ENCODE measurements at regions not wholly inside any gene's neighbourhood (a gene's known extent, or its start where the extent isn't known, plus 50 kb on each side); places are given as distances from the start of the nearest gene placed in this dataset.

- intact Hi-C loops (cut with micrococcal nuclease), result no loop called here
- CTCF ChIA-PET, result interaction anchor here (0.6 kb wide), 1 partner anchor 231 kb away, joined by 3 read pairs; no protein-coding TSS in a partner anchor
- H3K9me3 Mint-ChIP-seq (ENCODE audit: unreplicated experiment), result peaks cover 8% of the 10 kb centered on the region
- no peak overlapping the region for H3K27ac Mint-ChIP-seq (ENCODE audit: low read depth, unreplicated experiment)
- no peaks in the 10 kb centered on the region for H3K4me1 Mint-ChIP-seq (ENCODE audit: insufficient read depth, unreplicated experiment)
- POLR2A ChIA-PET, result no interaction called here
- TF ChIP-seq, protein P1, sequence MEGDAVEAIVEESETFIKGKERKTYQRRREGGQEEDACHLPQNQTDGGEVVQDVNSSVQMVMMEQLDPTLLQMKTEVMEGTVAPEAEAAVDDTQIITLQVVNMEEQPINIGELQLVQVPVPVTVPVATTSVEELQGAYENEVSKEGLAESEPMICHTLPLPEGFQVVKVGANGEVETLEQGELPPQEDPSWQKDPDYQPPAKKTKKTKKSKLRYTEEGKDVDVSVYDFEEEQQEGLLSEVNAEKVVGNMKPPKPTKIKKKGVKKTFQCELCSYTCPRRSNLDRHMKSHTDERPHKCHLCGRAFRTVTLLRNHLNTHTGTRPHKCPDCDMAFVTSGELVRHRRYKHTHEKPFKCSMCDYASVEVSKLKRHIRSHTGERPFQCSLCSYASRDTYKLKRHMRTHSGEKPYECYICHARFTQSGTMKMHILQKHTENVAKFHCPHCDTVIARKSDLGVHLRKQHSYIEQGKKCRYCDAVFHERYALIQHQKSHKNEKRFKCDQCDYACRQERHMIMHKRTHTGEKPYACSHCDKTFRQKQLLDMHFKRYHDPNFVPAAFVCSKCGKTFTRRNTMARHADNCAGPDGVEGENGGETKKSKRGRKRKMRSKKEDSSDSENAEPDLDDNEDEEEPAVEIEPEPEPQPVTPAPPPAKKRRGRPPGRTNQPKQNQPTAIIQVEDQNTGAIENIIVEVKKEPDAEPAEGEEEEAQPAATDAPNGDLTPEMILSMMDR (IDR thresholded peaks at IDR 0.05; ENCODE audit: unreplicated experiment), result no peak
- no peaks in the 10 kb centered on the region for H3K36me3 Mint-ChIP-seq (ENCODE audit: insufficient read depth, unreplicated experiment)
- no peak overlapping the region for H3K4me3 Mint-ChIP-seq (ENCODE audit: unreplicated experiment)
- H3K27me3 Mint-ChIP-seq (ENCODE audit: insufficient read depth, unreplicated experiment), result no peaks in the 10 kb centered on the region
- BruUV-seq (replicated peaks), result no TSS peak
- DNase-seq (ENCODE audit: unreplicated experiment), result no peak
Observed at GRCh38 chr10:130900441-130901160, 410.9 kb downstream of the TCERG1L start.

GRCh38 chr10:130901311-130902165 is 410.0 kb downstream of the TCERG1L start:
- DNase-seq (ENCODE audit: unreplicated experiment), result no peak
- Mint-ChIP-seq H3K27ac (ENCODE audit: low read depth, unreplicated experiment) (no peak overlapping the region), H3K4me1 (ENCODE audit: insufficient read depth, unreplicated experiment) (no peaks in the 10 kb centered on the region), H3K9me3 (ENCODE audit: unreplicated experiment) (peaks cover 4% of the 10 kb centered on the region), H3K27me3 (ENCODE audit: insufficient read depth, unreplicated experiment) (no peaks in the 10 kb centered on the region), H3K4me3 (ENCODE audit: unreplicated experiment) (no peak overlapping the region), H3K36me3 (ENCODE audit: insufficient read depth, unreplicated experiment) (no peaks in the 10 kb centered on the region)
- CTCF ChIA-PET, result no interaction called here
- TF ChIP-seq, protein P1 (IDR thresholded peaks at IDR 0.05; ENCODE audit: unreplicated experiment), result no peak
- BruUV-seq (replicated peaks), result no TSS peak
- POLR2A ChIA-PET, result no interaction called here
- intact Hi-C loops (cut with micrococcal nuclease), result no loop called here

DNA sequence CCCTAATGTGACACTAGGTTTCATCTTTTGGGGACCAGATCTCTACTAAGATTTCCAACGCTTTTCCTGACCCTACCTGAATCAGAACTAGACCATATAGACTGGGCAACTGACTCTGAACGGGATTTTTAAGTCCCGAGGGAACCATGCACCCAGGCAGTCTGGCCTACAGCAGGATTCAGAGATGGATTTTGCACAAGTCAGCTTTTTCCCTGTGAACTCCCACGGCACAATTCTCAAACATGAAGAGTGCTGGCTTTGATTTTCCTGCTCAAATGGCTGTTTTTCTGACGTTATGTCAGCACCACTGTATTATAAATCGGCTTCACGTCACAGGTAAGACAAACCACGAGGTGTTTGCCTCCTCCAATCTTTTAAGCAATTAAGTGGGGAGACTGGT is 409.1 kb downstream of the TCERG1L start:
- Mint-ChIP-seq H3K27me3 (ENCODE audit: insufficient read depth, unreplicated experiment) (no peaks in the 10 kb centered on the region), H3K4me1 (ENCODE audit: insufficient read depth, unreplicated experiment) (no peaks in the 10 kb centered on the region), H3K27ac (ENCODE audit: low read depth, unreplicated experiment) (no peak overlapping the region), H3K36me3 (ENCODE audit: insufficient read depth, unreplicated experiment) (no peaks in the 10 kb centered on the region), H3K9me3 (ENCODE audit: unreplicated experiment) (peaks cover 4% of the 10 kb centered on the region), H3K4me3 (ENCODE audit: unreplicated experiment) (no peak overlapping the region)
- intact Hi-C loops (cut with micrococcal nuclease), result no loop called here
- CTCF ChIA-PET, result no interaction called here
- DNase-seq (ENCODE audit: unreplicated experiment), result no peak
- no TSS peak for BruUV-seq (replicated peaks)
- TF ChIP-seq, protein P1 (IDR thresholded peaks at IDR 0.05; ENCODE audit: unreplicated experiment), result no peak
- POLR2A ChIA-PET, result no interaction called here

GRCh38 chr10:130902929-130903328 is 408.6 kb downstream of the TCERG1L start:
- Mint-ChIP-seq H3K4me3 (ENCODE audit: unreplicated experiment) (no peak overlapping the region), H3K9me3 (ENCODE audit: unreplicated experiment) (peaks cover 4% of the 10 kb centered on the region), H3K4me1 (ENCODE audit: insufficient read depth, unreplicated experiment) (no peaks in the 10 kb centered on the region), H3K27ac (ENCODE audit: low read depth, unreplicated experiment) (no peak overlapping the region), H3K27me3 (ENCODE audit: insufficient read depth, unreplicated experiment) (no peaks in the 10 kb centered on the region), H3K36me3 (ENCODE audit: insufficient read depth, unreplicated experiment) (no peaks in the 10 kb centered on the region)
- no TSS peak for BruUV-seq (replicated peaks)
- TF ChIP-seq, protein P1 (IDR thresholded peaks at IDR 0.05; ENCODE audit: unreplicated experiment), result no peak
- POLR2A ChIA-PET, result no interaction called here
- intact Hi-C loops (cut with micrococcal nuclease), result no loop called here
- CTCF ChIA-PET, result no interaction called here
- no peak for DNase-seq (ENCODE audit: unreplicated experiment)

Measured in MCF 10A (cell line).